GM23338 (cell line): ENCODE measurements at regions not wholly inside any gene's neighbourhood (a gene's known extent, or its start where the extent isn't known, plus 50 kb on each side); places are given as distances from the start of the nearest gene placed in this dataset.

Source experiments
- ATAC-seq: fragments of 200-7000 bp; cut with Tn5 transposase; 3 replicates; pipeline ENCODE4 v1.9.1; 2020
- DNase-seq: peaks from one replicate; pipeline ENCODE4 v3.0.0-alpha.2; 2015; ENCODE audit warnings: low spot score
- H2AFZ ChIP-seq: fragments of 200-600 bp; sonication (generic); 2 replicates; pipeline ENCODE4 v1.8.0; 2016; ENCODE audit warnings: antibody characterized with exemption, mild to moderate bottlenecking, moderate library complexity
- H3F3A ChIP-seq: fragments of 200-600 bp; sonication (generic); replicated peaks from 2 replicates; pipeline ENCODE4 v1.8.0; 2017; ENCODE audit warnings: antibody characterized with exemption, mixed run types, low read depth
- H3K27ac ChIP-seq: fragments of 200-600 bp; sonication (generic); 2 replicates; pipeline ENCODE4 v1.6.1; 2016; ENCODE audit warnings: low read depth
- H3K27me3 ChIP-seq: fragments of 200-600 bp; sonication (generic); 2 replicates; pipeline ENCODE4 v1.8.0; 2016; ENCODE audit warnings: mild to moderate bottlenecking, mixed run types, moderate library complexity; ENCODE audit not compliant: insufficient read depth
- H3K36me3 ChIP-seq: fragments of 200-600 bp; sonication (generic); 2 replicates; pipeline ENCODE4 v1.8.0; 2016; ENCODE audit warnings: mild to moderate bottlenecking; ENCODE audit not compliant: insufficient read depth
- H3K4me1 ChIP-seq: fragments of 200-600 bp; sonication (generic); 2 replicates; pipeline ENCODE4 v1.8.0; 2016; ENCODE audit warnings: mild to moderate bottlenecking, moderate library complexity; ENCODE audit not compliant: insufficient read depth
- H3K4me2 ChIP-seq: fragments of 200-600 bp; sonication (generic); 2 replicates; pipeline ENCODE4 v1.7.1; 2017; ENCODE audit warnings: mixed run types
- H3K4me3 ChIP-seq: fragments of 200-600 bp; sonication (generic); 2 replicates; pipeline ENCODE4 v1.6.1; 2016; ENCODE audit warnings: mixed run types
- H3K79me2 ChIP-seq: fragments of 200-600 bp; sonication (generic); replicated peaks from 2 replicates; pipeline ENCODE4 v1.8.0; 2017; ENCODE audit warnings: mild to moderate bottlenecking; ENCODE audit not compliant: insufficient read depth
- H3K9me2 ChIP-seq: fragments of 200-600 bp; sonication (generic); 2 replicates; pipeline ENCODE4 v1.8.0; 2017; ENCODE audit not compliant: insufficient read depth
- H4K20me1 ChIP-seq: fragments of 200-600 bp; sonication (generic); replicated peaks from 2 replicates; pipeline ENCODE4 v1.8.0; 2017; ENCODE audit warnings: mild to moderate bottlenecking; ENCODE audit not compliant: insufficient read depth
- H3K27ac Mint-ChIP-seq: 2 replicates; pipeline ENCODE4 v1.8.0; 2020; ENCODE audit warnings: inconsistent platforms, mild to moderate bottlenecking, moderate library complexity, mixed read lengths
- H3K27me3 Mint-ChIP-seq: 3 replicates; pipeline ENCODE4 v1.8.0; 2022; ENCODE audit warnings: low read depth, mild to moderate bottlenecking, moderate library complexity, mixed read lengths, inconsistent platforms; ENCODE audit not compliant: insufficient read depth, poor library complexity
- H3K36me3 Mint-ChIP-seq: 3 replicates; pipeline ENCODE4 v1.8.0; 2021; ENCODE audit warnings: low read depth, mild to moderate bottlenecking, inconsistent platforms, moderate library complexity, mixed read lengths
- H3K4me1 Mint-ChIP-seq: 3 replicates; pipeline ENCODE4 v1.8.0; 2020; ENCODE audit warnings: mild to moderate bottlenecking, inconsistent platforms, mixed read lengths
- H3K4me3 Mint-ChIP-seq: 3 replicates; pipeline ENCODE4 v1.8.0; 2021; ENCODE audit warnings: moderate library complexity, mild to moderate bottlenecking, inconsistent platforms, mixed read lengths
- H3K9me3 Mint-ChIP-seq: 3 replicates; pipeline ENCODE4 v1.8.0; 2020; ENCODE audit warnings: moderate library complexity, mild to moderate bottlenecking, inconsistent platforms, mixed read lengths
- CREB1 ChIP-seq: fragments of 250-450 bp; sonication (Bioruptor Pico); IDR thresholded peaks from 2 replicates; pipeline ENCODE4 v1.5.0; 2020; ENCODE audit warnings: low read depth, mild to moderate bottlenecking, moderate library complexity
- CTCF ChIP-seq, 2 experiments: fragments of 200-600 bp in 1 of 2; sonication (generic) in 1 of 2; conservative IDR thresholded peaks; 2 replicates each; pipeline versions ENCODE4 v1.5.1 to v1.6.1; 2016 to 2017; ENCODE audit warnings: antibody characterized with exemption in 2 of 2, low read depth in 2 of 2, mild to moderate bottlenecking in 2 of 2, moderate library complexity in 1 of 2
- ETS1 ChIP-seq: IDR thresholded peaks from 2 replicates; pipeline ENCODE4 v1.6.1; 2016; ENCODE audit warnings: antibody characterized with exemption
- EZH2 ChIP-seq: fragments of 200-600 bp; sonication (generic); IDR thresholded peaks from one replicate; pipeline ENCODE4 v1.8.0; 2017; ENCODE audit warnings: antibody characterized with exemption, mild to moderate bottlenecking, low read depth; ENCODE audit not compliant: unreplicated experiment
- JUNB ChIP-seq: IDR thresholded peaks from one replicate; pipeline ENCODE4 v1.6.1; 2016; ENCODE audit warnings: antibody characterized with exemption; ENCODE audit not compliant: unreplicated experiment
- NANOG ChIP-seq: IDR thresholded peaks from 2 replicates; pipeline ENCODE4 v1.6.1; 2016; ENCODE audit warnings: antibody characterized with exemption, borderline replicate concordance
- REST ChIP-seq: IDR thresholded peaks from one replicate; pipeline ENCODE4 v1.6.1; 2018; ENCODE audit warnings: antibody characterized with exemption; ENCODE audit not compliant: unreplicated experiment
- ZNF114 ChIP-seq: fragments of 250-450 bp; sonication (Bioruptor Pico); IDR thresholded peaks from 2 replicates; pipeline ENCODE4 v1.5.0; 2020; ENCODE audit warnings: mild to moderate bottlenecking, moderate library complexity
- ZNF462 ChIP-seq: fragments of 250-450 bp; sonication (Bioruptor Pico); IDR thresholded peaks from 2 replicates; pipeline ENCODE4 v1.5.0; 2020; ENCODE audit warnings: mild to moderate bottlenecking, moderate library complexity

GRCh38 chr19:56974556-56975207, 134.2 kb upstream of the PEG3 start:
- H2AFZ ChIP-seq, result no peak overlapping the region
- H3K4me3 Mint-ChIP-seq, result no peak overlapping the region
- H3K36me3 ChIP-seq, result no peaks in the 10 kb centered on the region
- H3K27ac ChIP-seq, result no peak overlapping the region
- ATAC-seq (no peak), DNase-seq (no peak)
- H3K36me3 Mint-ChIP-seq, result peaks cover 44% of the 10 kb centered on the region
- H3K9me2 ChIP-seq, result no peaks in the 10 kb centered on the region
- H3K79me2 ChIP-seq, result no peaks in the 10 kb centered on the region
- H3K27ac Mint-ChIP-seq, result no peak overlapping the region
- TF ChIP-seq JUNB (no peak), EZH2 (no peak), CREB1 (CRISPR knock-in tag) (no peak), NANOG (no peak), CTCF (conservative IDR thresholded peaks at IDR 0.05; ENCODE audit: low read depth in 2 of 2) (no peak), ZNF462 (no peak), REST (no peak), ZNF114 (CRISPR knock-in tag) (no peak), ETS1 (no peak)
- no peaks in the 10 kb centered on the region for H3K4me1 Mint-ChIP-seq
- H3K4me1 ChIP-seq, result no peaks in the 10 kb centered on the region
- peaks cover 98% of the 10 kb centered on the region for H3K9me3 Mint-ChIP-seq
- H3K27me3 ChIP-seq, result no peaks in the 10 kb centered on the region
- no peak overlapping the region for H3K4me3 ChIP-seq
- H4K20me1 ChIP-seq, result no peaks in the 10 kb centered on the region
- H3F3A ChIP-seq, result no peaks in the 10 kb centered on the region
- peaks cover 3% of the 10 kb centered on the region for H3K27me3 Mint-ChIP-seq
- no peak overlapping the region for H3K4me2 ChIP-seq
